Panc1 (cell line): ENCODE measurements at regions not wholly inside any gene's neighbourhood (a gene's known extent, or its start where the extent isn't known, plus 50 kb on each side); places are given as distances from the start of the nearest gene placed in this dataset.

ENCODE experiments used
- ATAC-seq: fragments of 200-7000 bp; cut with Tn5 transposase; 2 replicates; pipeline ENCODE4 v1.9.1; 2020; ENCODE audit warnings: mild to moderate bottlenecking, moderate library complexity
- BruUV-seq: library from RNA; stranded (reverse); fragments of 400-500 nt; replicated peaks from 2 replicates; lab custom pipeline; 2021; lab: Mats Ljungman, UMichigan
- CTCF ChIA-PET: fragments of 300-600 bp; sonication (Branson Sonifier 250); formaldehyde crosslinking; loops from one replicate; lab custom pipeline; 2022; ENCODE audit warnings: antibody characterized with exemption; lab: Charles Lee
- POLR2A ChIA-PET: fragments of 300-600 bp; sonication (Branson Sonifier 250); formaldehyde crosslinking; loops from one replicate; lab custom pipeline; 2022; ENCODE audit warnings: antibody characterized with exemption; lab: Charles Lee
- DNase-seq: peaks from one replicate; pipeline ENCODE4 v3.0.0-alpha.2; 2010; ENCODE audit warnings: low read depth, low spot score
- H3K27ac ChIP-seq: 2 replicates; pipeline ENCODE4 v1.5.1; 2011; ENCODE audit warnings: mild to moderate bottlenecking, low read length, inconsistent platforms
- H3K27me3 ChIP-seq: fragments of 200-500 bp; sonication (Bioruptor generic); 2 replicates; pipeline ENCODE4 v1.6.0; 2014; ENCODE audit warnings: low read length, inconsistent platforms; ENCODE audit not compliant: control insufficient read depth, insufficient read depth
- H3K36me3 ChIP-seq: fragments of 200-500 bp; sonication (Bioruptor generic); 2 replicates; pipeline ENCODE4 v1.5.1; 2014; ENCODE audit warnings: inconsistent platforms, mild to moderate bottlenecking, low read length, moderate library complexity; ENCODE audit not compliant: control insufficient read depth, insufficient read depth
- H3K4me1 ChIP-seq: 2 replicates; pipeline ENCODE4 v1.5.1; 2011; ENCODE audit warnings: inconsistent platforms, mild to moderate bottlenecking, low read length, moderate library complexity; ENCODE audit not compliant: control insufficient read depth, insufficient read depth
- H3K4me3 ChIP-seq, 2 experiments: 2 replicates each; pipeline ENCODE4 v1.5.1; 2011 to 2012; ENCODE audit warnings: low read depth in 2 of 2, low read length in 2 of 2, mild to moderate bottlenecking in 2 of 2, inconsistent platforms in 1 of 2, moderate library complexity in 1 of 2
- H3K9me3 ChIP-seq: fragments of 200-500 bp; sonication (Bioruptor generic); 2 replicates; pipeline ENCODE4 v1.5.1; 2014; ENCODE audit warnings: low read depth, mild to moderate bottlenecking, inconsistent platforms, low read length, moderate library complexity; ENCODE audit not compliant: control insufficient read depth, insufficient read depth
- CTCF ChIP-seq: fragments of 450-650 bp; IDR thresholded peaks from 2 replicates; pipeline ENCODE4 v1.5.1; 2017; ENCODE audit warnings: mild to moderate bottlenecking
- POLR2AphosphoS5 ChIP-seq: IDR thresholded peaks from 2 replicates; pipeline ENCODE4 v1.6.1; 2012; ENCODE audit warnings: mild to moderate bottlenecking, low read depth, low read length, moderate library complexity
- SIN3A ChIP-seq: IDR thresholded peaks from 2 replicates; pipeline ENCODE4 v1.6.1; 2012; ENCODE audit warnings: low read depth, mild to moderate bottlenecking, low read length, moderate library complexity, borderline replicate concordance; ENCODE audit not compliant: insufficient read depth
- TCF7L2 ChIP-seq: IDR thresholded peaks from 2 replicates; pipeline ENCODE4 v1.6.1; 2011; ENCODE audit warnings: mild to moderate bottlenecking, low read depth, low read length, inconsistent platforms
- in situ Hi-C: cut with HindIII; loops from 2 replicates; pipeline ENCODE4 v1.10.0; 2016; ENCODE audit warnings: low sequenced_read_pairs, low pct_unique_long_range_greater_than_20kb
- intact Hi-C: fragments of 100-400 bp; cut with micrococcal nuclease; formaldehyde crosslinking; loops from one replicate; pipeline ENCODE4 v1.10.0; 2022; ENCODE audit not compliant: unreplicated experiment
- TF ChIP-seq, protein P1 (sequence below), 2 experiments: IDR thresholded peaks; 2 replicates each; pipeline ENCODE4 v1.6.1; 2011 to 2012; ENCODE audit warnings: low read depth in 2 of 2, control low read depth in 1 of 2, low read length in 1 of 2, mild to moderate bottlenecking in 1 of 2, moderate library complexity in 1 of 2; ENCODE audit not compliant: insufficient read depth in 1 of 2

DNA sequence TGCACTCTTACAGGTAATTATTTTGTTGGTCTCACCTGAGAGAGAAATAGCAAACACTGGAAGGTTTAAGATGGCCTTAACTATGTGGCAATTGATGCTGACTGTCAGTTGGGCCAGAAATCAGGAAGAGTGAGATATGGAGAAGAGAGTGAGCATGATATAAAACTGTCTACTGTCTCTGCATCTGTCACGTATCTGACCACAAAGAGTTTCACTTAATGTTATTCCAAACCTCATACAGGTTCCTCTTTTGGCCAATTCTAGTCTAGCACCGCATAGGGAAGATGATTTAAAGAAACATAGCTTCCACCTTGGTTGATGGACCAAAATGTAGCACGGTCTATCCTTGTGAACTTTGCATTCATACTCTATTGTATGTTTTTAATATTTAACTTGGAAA is 381.0 kb upstream of the BOD1L1 start:
- no peak for TF ChIP-seq POLR2AphosphoS5
- TF ChIP-seq, protein P1, sequence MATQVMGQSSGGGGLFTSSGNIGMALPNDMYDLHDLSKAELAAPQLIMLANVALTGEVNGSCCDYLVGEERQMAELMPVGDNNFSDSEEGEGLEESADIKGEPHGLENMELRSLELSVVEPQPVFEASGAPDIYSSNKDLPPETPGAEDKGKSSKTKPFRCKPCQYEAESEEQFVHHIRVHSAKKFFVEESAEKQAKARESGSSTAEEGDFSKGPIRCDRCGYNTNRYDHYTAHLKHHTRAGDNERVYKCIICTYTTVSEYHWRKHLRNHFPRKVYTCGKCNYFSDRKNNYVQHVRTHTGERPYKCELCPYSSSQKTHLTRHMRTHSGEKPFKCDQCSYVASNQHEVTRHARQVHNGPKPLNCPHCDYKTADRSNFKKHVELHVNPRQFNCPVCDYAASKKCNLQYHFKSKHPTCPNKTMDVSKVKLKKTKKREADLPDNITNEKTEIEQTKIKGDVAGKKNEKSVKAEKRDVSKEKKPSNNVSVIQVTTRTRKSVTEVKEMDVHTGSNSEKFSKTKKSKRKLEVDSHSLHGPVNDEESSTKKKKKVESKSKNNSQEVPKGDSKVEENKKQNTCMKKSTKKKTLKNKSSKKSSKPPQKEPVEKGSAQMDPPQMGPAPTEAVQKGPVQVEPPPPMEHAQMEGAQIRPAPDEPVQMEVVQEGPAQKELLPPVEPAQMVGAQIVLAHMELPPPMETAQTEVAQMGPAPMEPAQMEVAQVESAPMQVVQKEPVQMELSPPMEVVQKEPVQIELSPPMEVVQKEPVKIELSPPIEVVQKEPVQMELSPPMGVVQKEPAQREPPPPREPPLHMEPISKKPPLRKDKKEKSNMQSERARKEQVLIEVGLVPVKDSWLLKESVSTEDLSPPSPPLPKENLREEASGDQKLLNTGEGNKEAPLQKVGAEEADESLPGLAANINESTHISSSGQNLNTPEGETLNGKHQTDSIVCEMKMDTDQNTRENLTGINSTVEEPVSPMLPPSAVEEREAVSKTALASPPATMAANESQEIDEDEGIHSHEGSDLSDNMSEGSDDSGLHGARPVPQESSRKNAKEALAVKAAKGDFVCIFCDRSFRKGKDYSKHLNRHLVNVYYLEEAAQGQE (IDR thresholded peaks at IDR 0.05; ENCODE audit: insufficient read depth in 1 of 2, low read depth in 2 of 2, low read length in 1 of 2) = no peak
- TF ChIP-seq TCF7L2 = no peak
- no peak for TF ChIP-seq SIN3A
- no peak for TF ChIP-seq CTCF
- Histone ChIP-seq H3K9me3 (no peaks in the 10 kb centered on the region), H3K4me3 (no peak overlapping the region), H3K27me3 (no peaks in the 10 kb centered on the region), H3K36me3 (no peaks in the 10 kb centered on the region), H3K4me1 (no peaks in the 10 kb centered on the region), H3K27ac (no peak overlapping the region)
- in situ Hi-C loops = no loop called here
- intact Hi-C loops = no loop called here
- ChIA-PET CTCF (no interaction called here), POLR2A (no interaction called here)
- BruUV-seq = no TSS peak
- ATAC-seq (no peak), DNase-seq (no peak)

DNA sequence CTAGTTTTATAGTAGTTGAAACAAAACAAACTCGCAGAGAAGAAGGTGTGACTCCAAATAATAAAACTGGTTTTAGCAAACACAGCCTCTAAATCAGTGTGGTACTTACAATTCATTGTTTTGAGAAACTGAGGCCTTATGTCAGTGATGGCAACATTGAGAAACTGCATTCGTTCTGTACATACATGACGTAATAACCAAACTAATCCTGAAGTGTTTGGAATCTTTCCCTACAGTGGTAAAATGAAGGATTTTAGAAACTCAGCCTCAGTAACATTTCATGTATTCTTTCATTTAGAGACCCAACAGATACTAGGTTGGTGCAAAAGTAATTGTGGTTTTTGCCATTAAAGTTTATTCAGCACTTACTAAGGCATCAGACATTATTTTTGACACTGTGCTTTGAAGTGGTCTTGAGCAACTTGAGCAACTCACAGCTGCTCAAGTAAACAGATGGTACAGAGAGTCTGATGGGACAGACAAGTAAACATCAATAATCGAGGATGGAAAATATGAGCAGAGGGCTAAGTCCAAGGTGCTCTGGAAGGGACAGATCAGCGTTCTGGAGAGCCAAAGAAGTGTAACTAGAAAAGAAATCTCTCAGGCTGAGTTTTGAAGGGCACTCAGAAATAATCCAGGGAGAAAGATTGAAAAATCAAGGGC is 390.8 kb upstream of the BOD1L1 start:
- Histone ChIP-seq H3K27me3 (no peaks in the 10 kb centered on the region), H3K27ac (no peak overlapping the region), H3K9me3 (no peaks in the 10 kb centered on the region), H3K36me3 (no peaks in the 10 kb centered on the region; the same call in 1 of the 2 replicates), H3K4me3 (no peak overlapping the region), H3K4me1 (no peaks in the 10 kb centered on the region)
- ChIA-PET POLR2A (no interaction called here), CTCF (no interaction called here)
- TF ChIP-seq, protein P1 (IDR thresholded peaks at IDR 0.05; ENCODE audit: insufficient read depth in 1 of 2, low read depth in 2 of 2, low read length in 1 of 2) = no peak
- TF ChIP-seq TCF7L2 = no peak
- ATAC-seq (no peak), DNase-seq (no peak)
- in situ Hi-C loops (no loop called here), intact Hi-C loops (no loop called here)
- BruUV-seq = no TSS peak
